Stimulated activated CD8-positive, alpha-beta memory T cell treated with anti-CD3 and anti-CD28 coated beads, Interleukin-15, amount 100 ng/mL, for 1 hour (primary cell): ENCODE measurements at regions not wholly inside any gene's neighbourhood (a gene's known extent, or its start where the extent isn't known, plus 50 kb on each side); places are given as distances from the start of the nearest gene placed in this dataset.

Experiments
- DNase-seq: peaks from one replicate; pipeline ENCODE4 v3.0.0-alpha.2; 2020; ENCODE audit warnings: low read depth

- DNase-seq = no peak
Measured at GRCh38 chr3:102233881-102234280, 200.9 kb upstream of the ZPLD1 start.

- DNase-seq = no peak
Measured at GRCh38 chr3:102235679-102236078, 199.1 kb upstream of the ZPLD1 start.

DNA sequence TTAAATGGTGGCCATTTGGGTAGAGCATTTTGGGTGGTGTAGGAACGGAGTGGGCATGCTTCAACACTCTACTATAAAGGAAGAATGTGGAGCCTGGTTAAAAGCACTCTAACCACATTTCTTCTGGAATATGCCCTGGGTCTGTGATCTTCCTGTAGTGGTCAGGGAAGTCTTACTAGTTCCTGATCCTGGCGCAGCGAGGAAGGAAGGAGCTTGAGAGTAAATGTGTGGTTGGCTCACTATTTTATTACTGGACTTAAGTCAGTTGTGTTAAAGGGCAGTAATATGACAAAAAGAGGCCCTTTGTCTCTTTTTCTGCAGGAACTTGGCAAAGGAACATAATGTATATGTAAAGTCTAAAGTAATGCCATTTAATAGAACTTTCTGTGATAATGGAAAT is 197.6 kb upstream of the ZPLD1 start:
- no peak for DNase-seq

DNA sequence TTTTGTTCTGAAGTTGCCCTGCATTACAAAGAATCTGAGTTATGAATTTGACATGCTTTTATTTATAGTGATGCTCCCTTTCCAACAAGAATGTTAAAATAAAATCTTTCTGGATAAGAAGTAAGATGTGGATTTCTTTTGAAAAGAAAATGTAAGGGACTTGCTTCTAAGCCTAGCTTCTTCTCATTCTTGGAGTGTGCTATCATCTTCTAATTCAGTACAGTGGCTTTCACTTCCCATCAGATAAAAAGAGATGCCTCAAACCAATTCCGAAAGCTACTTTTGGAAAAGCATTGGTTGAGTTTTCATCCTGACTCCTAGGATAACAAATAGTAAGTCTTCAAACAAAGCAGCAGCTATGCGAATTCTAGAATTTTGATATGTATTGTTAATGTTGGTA is 197.0 kb upstream of the ZPLD1 start:
- no peak for DNase-seq

- no peak for DNase-seq
Measured at GRCh38 chr3:102238362-102238761, 196.5 kb upstream of the ZPLD1 start.

- DNase-seq = no peak
Measured at GRCh38 chr3:102240720-102241119, 194.1 kb upstream of the ZPLD1 start.

DNA sequence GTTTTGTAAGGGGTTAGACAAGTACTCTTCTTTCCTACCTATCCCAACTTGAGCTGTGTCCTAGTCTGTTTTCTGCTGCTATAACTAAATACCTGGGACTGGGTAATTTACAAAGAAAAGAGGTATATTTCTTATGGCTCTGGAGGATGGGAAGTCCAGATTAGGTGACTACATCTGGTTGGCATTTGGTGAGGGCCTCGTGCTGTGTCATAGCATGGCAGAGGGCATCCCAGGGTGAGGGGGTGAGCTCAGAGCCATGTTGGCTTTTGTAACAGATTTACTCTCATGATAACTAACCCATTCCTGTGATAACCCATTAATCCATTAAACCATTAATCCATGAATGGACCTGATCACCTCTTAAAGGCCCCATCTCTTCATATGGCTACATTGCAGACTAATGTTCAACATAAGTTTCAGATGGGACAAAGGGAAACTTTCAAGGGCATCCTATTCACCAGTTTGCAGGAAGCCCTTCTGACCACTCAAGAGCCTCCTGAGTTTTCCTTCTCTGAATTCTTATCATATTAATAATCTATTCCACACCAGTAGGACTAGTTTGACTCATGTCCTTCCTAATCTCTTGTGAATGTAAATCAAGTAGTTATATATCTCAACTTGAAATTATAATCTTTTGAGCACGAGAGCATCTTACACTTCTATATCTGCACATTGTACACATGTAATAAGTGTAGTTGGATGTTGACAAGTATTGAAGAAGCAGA is 185.7 kb upstream of the ZPLD1 start:
- DNase-seq = no peak

GRCh38 chr3:102255736-102256135 is 179.1 kb upstream of the ZPLD1 start:
- no peak for DNase-seq

- DNase-seq = no peak
Measured at GRCh38 chr3:102258666-102259227, 176.1 kb upstream of the ZPLD1 start.

- DNase-seq = no peak
Measured at GRCh38 chr3:102259663-102260062, 175.2 kb upstream of the ZPLD1 start.

DNA sequence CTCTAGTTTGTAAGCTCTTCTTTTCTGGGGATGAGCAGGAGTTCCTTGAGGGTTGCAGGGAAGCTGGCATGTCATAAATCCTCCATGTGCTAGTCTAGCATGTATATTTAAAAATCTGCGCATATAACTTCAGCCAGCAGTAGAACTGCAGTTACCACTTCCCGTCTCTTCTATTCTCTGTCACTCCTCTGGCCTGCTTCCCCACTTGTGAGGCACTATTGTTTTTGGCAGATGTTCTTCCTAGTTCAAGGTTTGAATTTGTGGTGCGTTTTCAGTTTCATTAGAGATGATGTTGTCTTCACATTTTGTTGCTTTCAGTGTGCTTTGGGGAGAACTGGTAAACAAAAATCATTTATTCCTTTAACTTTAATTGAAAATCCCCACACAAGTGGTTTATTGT is 169.1 kb upstream of the ZPLD1 start:
- DNase-seq = no peak

DNA sequence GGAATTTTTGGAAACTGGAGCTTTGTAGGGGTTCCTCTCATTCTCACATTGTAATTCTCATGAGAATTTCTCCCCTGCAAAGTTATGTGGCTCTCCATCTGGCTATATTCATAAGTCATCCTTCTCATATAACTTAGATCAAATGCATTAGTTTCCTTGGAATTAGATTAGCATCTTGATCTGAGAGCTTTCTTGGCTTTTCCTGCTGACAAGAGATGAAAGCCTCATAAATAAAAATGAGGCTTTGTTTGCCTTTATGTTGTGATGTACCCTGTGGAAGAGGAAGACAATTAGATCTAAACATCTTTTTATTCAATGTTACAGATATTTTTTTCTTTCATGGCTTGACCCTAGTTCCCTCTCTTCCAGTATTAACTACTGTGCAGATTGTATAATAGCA is 165.4 kb upstream of the ZPLD1 start:
- no peak for DNase-seq

DNA sequence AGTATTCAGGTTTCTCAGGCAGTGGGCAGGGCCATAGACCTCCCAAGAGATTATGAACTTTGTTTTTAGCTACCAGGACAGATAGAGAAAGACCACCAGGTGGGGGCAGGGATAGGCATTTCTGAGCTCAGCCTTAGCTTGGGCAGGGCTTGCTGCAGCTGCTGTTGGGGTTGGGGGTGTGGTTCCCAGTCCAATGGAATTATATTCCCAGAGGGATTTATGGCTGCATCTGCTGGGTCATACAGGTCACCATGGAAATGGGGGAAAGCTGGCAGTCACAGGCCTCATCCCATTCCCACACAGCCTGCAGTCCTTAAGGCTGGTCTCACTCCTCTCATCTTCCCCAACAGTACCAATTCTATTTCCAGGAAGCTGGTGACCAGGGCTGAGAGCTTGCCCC is 144.6 kb upstream of the ZPLD1 start:
- no peak for DNase-seq

GRCh38 chr3:102295756-102296155 is 139.1 kb upstream of the ZPLD1 start:
- no peak for DNase-seq

GRCh38 chr3:102297072-102297658 is 137.7 kb upstream of the ZPLD1 start:
- no peak for DNase-seq

GRCh38 chr3:102299125-102299877 is 135.5 kb upstream of the ZPLD1 start:
- DNase-seq = no peak

DNA sequence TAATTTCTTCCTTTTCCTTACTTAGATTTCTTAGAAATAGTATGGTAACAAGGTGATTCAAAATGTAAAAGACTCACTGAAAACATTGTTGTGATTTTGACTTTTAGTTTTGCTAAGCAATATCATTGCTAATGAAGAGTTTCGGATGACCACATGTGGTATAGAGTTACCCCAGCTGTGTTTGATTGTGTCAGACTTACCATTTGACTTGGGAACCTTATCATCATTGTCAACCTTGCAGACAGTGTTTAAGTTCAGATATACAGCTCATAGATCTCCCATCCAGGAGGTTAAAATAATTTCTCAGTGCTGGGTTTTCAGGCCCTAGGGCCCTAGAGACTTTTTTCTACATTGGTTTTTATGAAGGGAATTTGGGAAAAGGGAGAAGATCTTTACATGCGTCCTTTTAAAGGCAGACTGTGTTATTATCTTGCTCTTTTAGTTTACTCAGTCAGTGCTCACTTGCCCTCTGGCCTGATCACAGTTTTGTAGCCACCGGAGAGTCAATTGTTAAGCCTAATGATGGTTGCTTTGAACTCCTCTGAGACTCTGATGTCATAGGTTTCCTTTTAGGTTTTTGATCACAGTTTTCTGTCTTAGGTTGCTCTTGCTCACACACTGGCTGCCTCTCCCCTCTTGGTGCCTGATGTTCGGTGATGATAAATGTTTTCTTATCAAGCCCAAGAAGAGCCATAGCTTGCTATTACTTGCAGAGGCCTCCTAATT is 133.5 kb upstream of the ZPLD1 start:
- DNase-seq = no peak

DNA sequence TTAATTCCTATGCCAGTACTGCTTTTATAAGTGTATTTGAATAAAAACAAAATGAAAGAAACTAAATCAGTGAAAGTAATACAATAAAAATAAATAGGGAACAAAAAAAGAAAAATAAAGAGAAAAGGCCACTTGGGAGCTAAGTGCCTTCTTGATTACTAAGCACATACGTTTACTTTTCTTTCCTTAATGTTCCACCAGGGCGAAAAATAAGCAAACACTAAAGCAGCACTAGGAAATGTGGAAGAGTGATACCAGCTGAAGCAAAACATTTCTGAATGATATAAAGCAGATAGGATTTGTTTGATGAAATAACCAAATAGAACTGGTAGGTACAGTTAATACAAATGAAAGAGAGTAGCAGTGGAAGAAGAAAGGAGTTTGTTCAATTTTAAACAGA is 132.8 kb upstream of the ZPLD1 start:
- DNase-seq = no peak

DNA sequence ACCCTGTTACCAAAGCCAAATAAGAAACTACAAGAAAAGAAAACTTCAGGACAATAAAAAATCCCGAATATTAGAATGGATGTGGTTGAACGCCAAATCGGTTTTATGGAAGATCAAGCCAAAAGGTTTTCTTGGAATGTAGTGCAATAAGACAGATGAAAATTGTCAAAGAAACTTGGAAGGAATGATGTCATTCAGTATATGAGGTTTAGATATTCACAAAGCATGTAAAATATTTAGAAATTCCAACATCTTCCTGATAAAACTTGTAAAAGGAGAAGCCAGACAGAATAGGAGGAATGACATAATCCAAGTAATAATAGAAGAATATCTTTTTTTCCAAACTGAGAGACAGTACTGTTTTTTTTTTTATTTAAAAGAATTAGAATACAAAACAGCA is 130.3 kb upstream of the ZPLD1 start:
- no peak for DNase-seq

GRCh38 chr3:102307442-102307841 is 127.4 kb upstream of the ZPLD1 start:
- no peak for DNase-seq

DNA sequence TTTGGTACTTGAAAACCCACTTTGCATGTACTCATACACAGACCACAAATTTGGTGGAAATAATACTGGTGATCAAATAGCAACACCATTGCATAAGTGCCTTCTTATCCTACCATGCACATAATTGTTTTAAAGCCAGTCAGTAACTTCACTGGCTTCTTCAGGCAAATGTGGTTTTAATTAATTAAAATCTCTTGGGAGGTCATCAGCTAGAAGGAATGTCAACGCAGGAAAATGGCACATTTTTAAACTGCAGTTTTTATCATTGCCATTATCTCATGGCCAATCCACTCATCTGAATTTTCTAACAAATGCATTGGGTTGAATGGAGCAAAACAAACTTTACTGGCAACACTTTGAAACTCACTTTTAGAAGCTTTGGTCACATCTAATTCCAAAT is 105.7 kb upstream of the ZPLD1 start:
- DNase-seq = no peak

GRCh38 chr3:102329561-102329960 is 105.3 kb upstream of the ZPLD1 start:
- DNase-seq = no peak
